ENCODE measurements at regions not wholly inside any gene's neighbourhood (a gene's known extent, or its start where the extent isn't known, plus 50 kb on each side); places are given as distances from the start of the nearest gene placed in this dataset.

- TF ChIP-seq CTCF (IDR thresholded peaks at IDR 0.05; ENCODE audit: insufficient read depth, low read length, poor library complexity, severe bottlenecking) (no peak), EZH2phosphoT487 (conservative IDR thresholded peaks at IDR 0.05; ENCODE audit: low read length) (no peak)
Measured at GRCh38 chr2:2506536-2506935, 175.5 kb upstream of the MYT1L start.

Measured in SU-DHL-6 (cell line).